Mesenchymal stem cell (in vitro differentiated cells and primary cell): ENCODE measurements at regions not wholly inside any gene's neighbourhood (a gene's known extent, or its start where the extent isn't known, plus 50 kb on each side); places are given as distances from the start of the nearest gene placed in this dataset.

Experiments used
- DNase-seq: peaks from one replicate; pipeline ENCODE4 v3.0.0-alpha.2; 2013
- H2AFZ ChIP-seq: one replicate; pipeline ENCODE4 v1.6.1; 2013; ENCODE audit warnings: low read depth, mild to moderate bottlenecking, control low read depth, inconsistent platforms, low read length, moderate library complexity
- H2AK5ac ChIP-seq: 2 replicates; pipeline ENCODE4 v1.6.1; 2013; ENCODE audit warnings: low read length, moderate library complexity, mild to moderate bottlenecking, inconsistent platforms; ENCODE audit not compliant: severe bottlenecking
- H2BK120ac ChIP-seq: one replicate; pipeline ENCODE4 v1.6.1; 2013; ENCODE audit warnings: low read depth, mild to moderate bottlenecking, inconsistent platforms, low read length, moderate library complexity
- H2BK12ac ChIP-seq, 2 experiments: one replicate each; pipeline ENCODE4 v1.6.1; 2013; ENCODE audit warnings: inconsistent platforms in 2 of 2, low read length in 2 of 2, mild to moderate bottlenecking in 2 of 2, moderate library complexity in 2 of 2, control low read depth in 1 of 2
- H2BK15ac ChIP-seq: one replicate; pipeline ENCODE4 v1.6.1; 2013; ENCODE audit warnings: mild to moderate bottlenecking, low read depth, inconsistent platforms; ENCODE audit not compliant: poor library complexity, severe bottlenecking
- H2BK5ac ChIP-seq: 2 replicates; pipeline ENCODE4 v1.6.1; 2013; ENCODE audit warnings: low read depth, mild to moderate bottlenecking, low read length, control low read depth, inconsistent platforms; ENCODE audit not compliant: poor library complexity, severe bottlenecking
- H3K14ac ChIP-seq, 2 experiments: one replicate each; pipeline ENCODE4 v1.6.1; 2013; ENCODE audit warnings: inconsistent platforms in 2 of 2, low read length in 2 of 2, control low read depth in 1 of 2, mild to moderate bottlenecking in 1 of 2, moderate library complexity in 1 of 2
- H3K18ac ChIP-seq, 2 experiments: one replicate each; pipeline ENCODE4 v1.6.1; 2013; ENCODE audit warnings: inconsistent platforms in 2 of 2, low read length in 2 of 2, control low read depth in 1 of 2, low read depth in 1 of 2, mild to moderate bottlenecking in 1 of 2
- H3K23ac ChIP-seq, 2 experiments: one replicate each; pipeline ENCODE4 v1.6.1; 2013; ENCODE audit warnings: inconsistent platforms in 2 of 2, low read length in 2 of 2, mild to moderate bottlenecking in 2 of 2, moderate library complexity in 2 of 2, control low read depth in 1 of 2
- H3K27ac ChIP-seq: 2 replicates; pipeline ENCODE4 v1.5.1; 2013; ENCODE audit warnings: mild to moderate bottlenecking, moderate library complexity, low read length, control low read depth, inconsistent platforms; ENCODE audit not compliant: poor library complexity, severe bottlenecking
- H3K27me3 ChIP-seq, 2 experiments: 2 replicates each; pipeline versions ENCODE4 v1.6.1 to v1.7.0; 2013; ENCODE audit warnings: low read length in 2 of 2, mild to moderate bottlenecking in 2 of 2, moderate library complexity in 2 of 2, control low read depth in 1 of 2, inconsistent platforms in 1 of 2; ENCODE audit not compliant: control insufficient read depth in 1 of 2, insufficient read depth in 1 of 2
- H3K36me3 ChIP-seq, 2 experiments: 2 replicates each; pipeline versions ENCODE4 v1.6.1 to v1.7.0; 2013; ENCODE audit warnings: low read length in 2 of 2, control low read depth in 1 of 2, inconsistent platforms in 1 of 2, low read depth in 1 of 2, mild to moderate bottlenecking in 1 of 2; ENCODE audit not compliant: insufficient read depth in 2 of 2, control insufficient read depth in 1 of 2
- H3K4ac ChIP-seq, 2 experiments: one replicate each; pipeline ENCODE4 v1.6.1; 2013; ENCODE audit warnings: inconsistent platforms in 2 of 2, low read length in 2 of 2, mild to moderate bottlenecking in 2 of 2, moderate library complexity in 2 of 2, control low read depth in 1 of 2, low read depth in 1 of 2
- H3K4me1 ChIP-seq: 2 replicates; pipeline ENCODE4 v1.6.1; 2013; ENCODE audit warnings: low read depth, low read length, control low read depth; ENCODE audit not compliant: control insufficient read depth, insufficient read depth
- H3K4me2 ChIP-seq: 2 replicates; pipeline ENCODE4 v1.6.1; 2013; ENCODE audit warnings: low read length, mild to moderate bottlenecking, inconsistent platforms; ENCODE audit not compliant: poor library complexity, severe bottlenecking
- H3K4me3 ChIP-seq, 2 experiments: 2 replicates each; pipeline versions ENCODE4 v1.5.1 to v1.7.0; 2013; ENCODE audit warnings: low read length in 2 of 2, mild to moderate bottlenecking in 2 of 2, control low read depth in 1 of 2, low read depth in 1 of 2; ENCODE audit not compliant: insufficient read depth in 1 of 2
- H3K79me1 ChIP-seq: replicated peaks from 2 replicates; pipeline ENCODE4 v1.6.1; 2013; ENCODE audit warnings: mild to moderate bottlenecking, control low read depth, low read length, inconsistent platforms; ENCODE audit not compliant: poor library complexity, severe bottlenecking
- H3K9ac ChIP-seq: 2 replicates; pipeline ENCODE4 v1.7.0; 2013; ENCODE audit warnings: mild to moderate bottlenecking, low read length, moderate library complexity
- H3K9me3 ChIP-seq: 2 replicates; pipeline ENCODE4 v1.7.0; 2013; ENCODE audit warnings: mild to moderate bottlenecking, low read length; ENCODE audit not compliant: control insufficient read depth
- H4K8ac ChIP-seq: one replicate; pipeline ENCODE4 v1.6.1; 2013; ENCODE audit warnings: inconsistent platforms, mild to moderate bottlenecking, low read length, moderate library complexity
- H4K91ac ChIP-seq: one replicate; pipeline ENCODE4 v1.6.1; 2013; ENCODE audit warnings: mild to moderate bottlenecking, low read length, inconsistent platforms
- WGBS: methylation state at CpG from one replicate; pipeline ENCODE4 v1.1.7; 2013; ENCODE audit warnings: mixed read lengths; 5-methylcytosine and 5-hydroxymethylcytosine counted together

DNA sequence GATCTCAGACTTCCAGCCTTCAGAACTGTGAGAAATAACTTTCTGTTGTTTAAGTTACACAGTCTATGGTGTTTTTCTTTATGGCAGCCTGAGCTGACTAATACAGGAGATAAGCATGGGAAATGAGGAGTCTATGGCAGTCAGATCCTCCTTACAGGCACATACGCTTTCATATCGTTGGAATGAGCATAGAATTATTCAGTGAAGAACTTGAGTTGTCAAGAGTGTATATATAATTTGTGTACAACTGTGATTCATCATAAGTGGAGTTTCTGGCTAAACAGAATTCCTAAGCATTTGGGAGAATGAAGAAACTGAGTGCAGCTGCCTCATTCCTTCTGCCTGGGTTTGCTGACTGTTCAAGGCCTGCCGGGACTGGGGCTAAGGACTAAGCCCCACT is 516.7 kb downstream of the ADRA2A start:
- no peak overlapping the region for H3K4me2 ChIP-seq
- no peak overlapping the region for H2AFZ ChIP-seq
- no peaks in the 10 kb centered on the region for H3K27me3 ChIP-seq
- no peak overlapping the region for H4K91ac ChIP-seq
- no peak overlapping the region for H3K23ac ChIP-seq
- H3K27ac ChIP-seq: no peak overlapping the region
- H3K4me1 ChIP-seq: no peaks in the 10 kb centered on the region
- H2BK12ac ChIP-seq: no peak overlapping the region
- H2BK120ac ChIP-seq: no peak overlapping the region
- H3K4ac ChIP-seq: no peak overlapping the region
- no peaks in the 10 kb centered on the region for H3K9me3 ChIP-seq
- 39% methylated on average over 3 of the region's 3 CpGs for WGBS
- no peak overlapping the region for H2BK15ac ChIP-seq
- no peak overlapping the region for H2BK5ac ChIP-seq
- no peaks in the 10 kb centered on the region for H3K79me1 ChIP-seq
- H3K9ac ChIP-seq: no peak overlapping the region
- no peaks in the 10 kb centered on the region for H3K36me3 ChIP-seq
- peak; percentile 90 for DNase-seq
- no peak overlapping the region for H3K14ac ChIP-seq
- no peak overlapping the region for H3K18ac ChIP-seq
- no peak overlapping the region for H4K8ac ChIP-seq
- H3K4me3 ChIP-seq: no peak overlapping the region
- H2AK5ac ChIP-seq: no peak overlapping the region

DNA sequence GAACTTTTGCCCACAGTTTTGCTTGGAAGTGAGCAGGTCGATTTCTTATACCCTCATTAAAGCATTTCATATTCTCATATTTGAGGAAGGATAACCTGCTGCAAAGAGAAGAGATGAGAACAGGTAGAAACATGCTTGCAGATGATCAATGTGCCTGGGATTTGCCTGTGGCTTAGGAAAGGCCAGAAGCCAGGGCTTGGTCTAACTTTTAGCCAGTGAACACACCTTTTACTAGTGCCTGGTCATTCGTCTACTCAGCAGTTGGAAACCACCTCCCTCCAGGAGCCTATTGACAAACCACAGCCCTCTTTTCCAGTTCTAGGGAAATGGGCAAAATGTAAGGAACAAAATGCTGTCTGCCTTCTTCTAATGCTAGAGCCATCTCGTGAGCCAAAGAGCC is 518.3 kb downstream of the ADRA2A start:
- 91% methylated on average over 1 of the region's 3 CpGs for WGBS
- no peak overlapping the region for H3K4me3 ChIP-seq

DNA sequence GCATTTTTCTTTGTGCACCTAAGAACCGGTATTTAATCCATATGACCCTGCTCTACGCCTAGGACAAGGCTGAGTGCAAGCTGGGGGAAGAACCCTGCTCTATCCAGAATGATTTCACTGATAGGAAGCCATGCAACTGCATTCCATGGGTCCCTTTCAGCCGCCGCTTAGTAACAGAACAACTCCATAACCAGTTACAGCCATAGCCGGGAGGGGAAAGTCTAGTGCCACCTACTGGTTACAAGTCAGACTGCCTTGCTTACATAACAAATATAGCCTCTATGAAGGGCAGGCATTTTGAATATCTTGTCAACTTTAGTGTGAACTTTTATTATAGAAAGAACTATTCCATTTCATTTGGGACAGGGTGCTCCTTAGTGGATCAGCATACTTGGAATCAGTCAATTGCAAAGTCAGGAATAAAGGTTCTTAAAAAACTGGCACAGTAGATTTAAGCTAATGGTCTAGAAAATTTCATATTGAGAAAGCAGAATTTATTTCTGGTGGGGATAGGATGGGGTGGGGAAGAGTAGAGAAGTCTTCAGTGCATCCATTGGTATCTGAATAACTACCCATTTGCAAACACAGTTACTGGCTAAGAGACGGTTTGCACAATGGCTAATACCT is 521.7 kb downstream of the ADRA2A start:
- no peak overlapping the region for H3K9ac ChIP-seq
- H4K8ac ChIP-seq: no peak overlapping the region
- no peak overlapping the region for H2BK120ac ChIP-seq
- peak; percentile 62 for DNase-seq
- H3K4ac ChIP-seq: no peak overlapping the region
- no peak overlapping the region for H2BK12ac ChIP-seq
- H4K91ac ChIP-seq: no peak overlapping the region
- H3K4me2 ChIP-seq: no peak overlapping the region
- no peak overlapping the region for H3K4me3 ChIP-seq
- H3K27ac ChIP-seq: no peak overlapping the region
- no peak overlapping the region for H2BK5ac ChIP-seq
- H3K79me1 ChIP-seq: no peaks in the 10 kb centered on the region
- no peak overlapping the region for H3K14ac ChIP-seq
- no peak overlapping the region for H2AK5ac ChIP-seq
- no peaks in the 10 kb centered on the region for H3K36me3 ChIP-seq
- WGBS: 34% methylated on average over 6 of the region's 6 CpGs
- H3K23ac ChIP-seq: no peak overlapping the region
- H3K27me3 ChIP-seq: no peaks in the 10 kb centered on the region
- H3K4me1 ChIP-seq: no peaks in the 10 kb centered on the region
- H2BK15ac ChIP-seq: no peak overlapping the region
- H3K9me3 ChIP-seq: no peaks in the 10 kb centered on the region
- peak overlapping the region; percentile 61 for H2AFZ ChIP-seq
- no peak overlapping the region for H3K18ac ChIP-seq

More for the DNA sequence above, 518.3 kb downstream of the ADRA2A start:
- Histone ChIP-seq H3K18ac (no peak overlapping the region), H3K27me3 (no peaks in the 10 kb centered on the region), H3K4me1 (no peaks in the 10 kb centered on the region), H3K4ac (no peak overlapping the region), H2BK12ac (no peak overlapping the region), H4K91ac (no peak overlapping the region), H2BK15ac (no peak overlapping the region), H2BK5ac (no peak overlapping the region), H3K79me1 (no peaks in the 10 kb centered on the region), H2AFZ (no peak overlapping the region), H2AK5ac (no peak overlapping the region), H2BK120ac (no peak overlapping the region), H3K9me3 (no peaks in the 10 kb centered on the region), H3K36me3 (no peaks in the 10 kb centered on the region), H3K14ac (no peak overlapping the region), H3K4me2 (no peak overlapping the region), H3K27ac (no peak overlapping the region), H3K23ac (no peak overlapping the region), H4K8ac (no peak overlapping the region), H3K9ac (no peak overlapping the region)
- DNase-seq: no peak

DNA sequence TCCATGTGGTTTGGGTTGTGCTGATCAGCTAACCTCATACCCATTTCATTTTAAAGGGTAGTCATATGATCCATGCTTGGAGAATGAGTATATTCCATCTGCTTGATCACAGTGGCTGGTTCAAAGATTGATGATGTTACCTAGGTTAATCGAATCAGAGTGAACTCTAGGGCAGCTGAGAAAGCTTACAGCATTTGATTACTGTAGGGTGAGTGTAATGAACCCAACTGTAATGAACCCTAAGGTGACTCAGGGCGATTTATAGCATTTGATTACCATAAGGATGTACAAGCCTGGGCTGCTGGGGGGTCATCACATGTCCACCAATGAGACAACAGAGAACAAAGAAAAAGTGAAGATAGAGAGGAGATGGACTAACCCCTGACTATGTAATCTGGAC is 523.1 kb downstream of the ADRA2A start:
- H2BK5ac ChIP-seq: no peak overlapping the region
- H3K18ac ChIP-seq: no peak overlapping the region
- WGBS: 51% methylated on average over 2 of the region's 2 CpGs
- H3K27ac ChIP-seq: no peak overlapping the region
- no peaks in the 10 kb centered on the region for H3K4me1 ChIP-seq
- no peak overlapping the region for H3K4ac ChIP-seq
- no peaks in the 10 kb centered on the region for H3K9me3 ChIP-seq
- H2BK15ac ChIP-seq: no peak overlapping the region
- no peak overlapping the region for H4K91ac ChIP-seq
- no peak overlapping the region for H2AK5ac ChIP-seq
- H3K23ac ChIP-seq: no peak overlapping the region
- H3K9ac ChIP-seq: no peak overlapping the region
- no peaks in the 10 kb centered on the region for H3K36me3 ChIP-seq
- no peak overlapping the region for H2AFZ ChIP-seq
- H3K14ac ChIP-seq: no peak overlapping the region
- no peak overlapping the region for H3K4me3 ChIP-seq
- H2BK120ac ChIP-seq: no peak overlapping the region
- H4K8ac ChIP-seq: no peak overlapping the region
- DNase-seq: no peak
- H3K79me1 ChIP-seq: no peaks in the 10 kb centered on the region
- no peak overlapping the region for H2BK12ac ChIP-seq
- H3K4me2 ChIP-seq: no peak overlapping the region
- H3K27me3 ChIP-seq: no peaks in the 10 kb centered on the region
